ENCODE measurements at regions not wholly inside any gene's neighbourhood (a gene's known extent, or its start where the extent isn't known, plus 50 kb on each side); places are given as distances from the start of the nearest gene placed in this dataset.

- TF ChIP-seq POLR2A (IDR thresholded peaks at IDR 0.05): no peak
- TF ChIP-seq CTCF (IDR thresholded peaks at IDR 0.05): no peak
- no peak for TF ChIP-seq POLR2AphosphoS5 (IDR thresholded peaks at IDR 0.05)
These were observed 197.5 kb upstream of the PRSS58 start for GRCh38 chr7:142455392-142455791.
